Suprapubic skin (tissue), 4 donors: ENCODE measurements at regions not wholly inside any gene's neighbourhood (a gene's known extent, or its start where the extent isn't known, plus 50 kb on each side); places are given as distances from the start of the nearest gene placed in this dataset.

Source experiments
- DNase-seq, 2 donors: peaks; one replicate each; pipeline ENCODE4 v3.0.0-alpha.2; 2019; ENCODE audit warnings: low spot score in 2 of 2
- H3K27ac ChIP-seq: fragments of 200-600 bp; sonication (generic); one replicate; pipeline ENCODE4 v1.5.1; 2019
- H3K27me3 ChIP-seq: fragments of 200-600 bp; sonication (generic); one replicate; pipeline ENCODE4 v1.5.1; 2019
- H3K36me3 ChIP-seq: fragments of 200-600 bp; sonication (generic); one replicate; pipeline ENCODE4 v1.5.1; 2019
- H3K4me1 ChIP-seq: fragments of 200-600 bp; sonication (generic); one replicate; pipeline ENCODE4 v1.5.1; 2019
- H3K4me3 ChIP-seq: fragments of 200-600 bp; sonication (generic); one replicate; pipeline ENCODE4 v1.5.1; 2019; ENCODE audit warnings: mild to moderate bottlenecking
- H3K9me3 ChIP-seq: fragments of 200-600 bp; sonication (generic); one replicate; pipeline ENCODE4 v1.5.1; 2019
- EP300 ChIP-seq: sonication (generic); formaldehyde crosslinking; IDR thresholded peaks from one replicate; pipeline ENCODE4 v1.6.1; 2017; ENCODE audit warnings: antibody characterized with exemption
- POLR2A ChIP-seq, 2 donors: fragments of 450-650 bp; IDR thresholded peaks; one replicate each; pipeline ENCODE4 v1.6.1; 2017; ENCODE audit warnings: antibody characterized with exemption in 2 of 2, mild to moderate bottlenecking in 2 of 2, moderate library complexity in 2 of 2
- POLR2AphosphoS5 ChIP-seq, 3 donors: sonication (generic); formaldehyde crosslinking; IDR thresholded peaks; one replicate each; pipeline ENCODE4 v1.6.1; 2017; ENCODE audit warnings: antibody characterized with exemption in 3 of 3
- WGBS: methylation state at CpG from one replicate; pipeline ENCODE4 v1.1.5; 2018; 5-methylcytosine and 5-hydroxymethylcytosine counted together
- TF ChIP-seq, protein P1 (sequence below), 2 donors: fragments of 200-600 bp in 1 of 2; fragments of 450-650 bp in 1 of 2; sonication (generic) in 1 of 2; IDR thresholded peaks; one replicate each; pipeline ENCODE4 v1.5.1; 2016 to 2019; ENCODE audit warnings: antibody characterized with exemption in 2 of 2, mild to moderate bottlenecking in 1 of 2, moderate library complexity in 1 of 2

- H3K4me3 ChIP-seq = no peak overlapping the region
- H3K27me3 ChIP-seq = no peaks in the 10 kb centered on the region
- H3K4me1 ChIP-seq = no peaks in the 10 kb centered on the region
- no peak overlapping the region for H3K27ac ChIP-seq
- no peaks in the 10 kb centered on the region for H3K9me3 ChIP-seq
- DNase-seq = no peak
- no peak for TF ChIP-seq EP300
- TF ChIP-seq, protein P1, sequence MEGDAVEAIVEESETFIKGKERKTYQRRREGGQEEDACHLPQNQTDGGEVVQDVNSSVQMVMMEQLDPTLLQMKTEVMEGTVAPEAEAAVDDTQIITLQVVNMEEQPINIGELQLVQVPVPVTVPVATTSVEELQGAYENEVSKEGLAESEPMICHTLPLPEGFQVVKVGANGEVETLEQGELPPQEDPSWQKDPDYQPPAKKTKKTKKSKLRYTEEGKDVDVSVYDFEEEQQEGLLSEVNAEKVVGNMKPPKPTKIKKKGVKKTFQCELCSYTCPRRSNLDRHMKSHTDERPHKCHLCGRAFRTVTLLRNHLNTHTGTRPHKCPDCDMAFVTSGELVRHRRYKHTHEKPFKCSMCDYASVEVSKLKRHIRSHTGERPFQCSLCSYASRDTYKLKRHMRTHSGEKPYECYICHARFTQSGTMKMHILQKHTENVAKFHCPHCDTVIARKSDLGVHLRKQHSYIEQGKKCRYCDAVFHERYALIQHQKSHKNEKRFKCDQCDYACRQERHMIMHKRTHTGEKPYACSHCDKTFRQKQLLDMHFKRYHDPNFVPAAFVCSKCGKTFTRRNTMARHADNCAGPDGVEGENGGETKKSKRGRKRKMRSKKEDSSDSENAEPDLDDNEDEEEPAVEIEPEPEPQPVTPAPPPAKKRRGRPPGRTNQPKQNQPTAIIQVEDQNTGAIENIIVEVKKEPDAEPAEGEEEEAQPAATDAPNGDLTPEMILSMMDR (IDR thresholded peaks at IDR 0.05) = no peak
- TF ChIP-seq POLR2AphosphoS5 (IDR thresholded peaks at IDR 0.05) = no peak
- no peak for TF ChIP-seq POLR2A (IDR thresholded peaks at IDR 0.05)
- WGBS = 96% methylated on average over 5 of the region's 5 CpGs
- H3K36me3 ChIP-seq = no peaks in the 10 kb centered on the region
These were observed 189.8 kb downstream of the INSIG2 start for GRCh38 chr2:118278046-118278445.

- no peak for TF ChIP-seq POLR2A (IDR thresholded peaks at IDR 0.05)
- TF ChIP-seq EP300 = no peak
- TF ChIP-seq POLR2AphosphoS5 (IDR thresholded peaks at IDR 0.05) = no peak
- TF ChIP-seq, protein P1 (IDR thresholded peaks at IDR 0.05) = no peak
- no peak overlapping the region for H3K4me3 ChIP-seq
- no peak overlapping the region for H3K27ac ChIP-seq
- H3K4me1 ChIP-seq = no peaks in the 10 kb centered on the region
- no peaks in the 10 kb centered on the region for H3K36me3 ChIP-seq
- no peaks in the 10 kb centered on the region for H3K9me3 ChIP-seq
- peaks cover 6% of the 10 kb centered on the region for H3K27me3 ChIP-seq
- 74% methylated on average over 4 of the region's 4 CpGs for WGBS
- DNase-seq = no peak
These were observed 186.7 kb downstream of the INSIG2 start for GRCh38 chr2:118274841-118275510.

GRCh38 chr2:118272391-118272790 lies 184.1 kb downstream of the INSIG2 start:
- H3K36me3 ChIP-seq = no peaks in the 10 kb centered on the region
- H3K4me3 ChIP-seq = no peak overlapping the region
- TF ChIP-seq, protein P1 (IDR thresholded peaks at IDR 0.05) = no peak
- TF ChIP-seq POLR2AphosphoS5 (IDR thresholded peaks at IDR 0.05) (no peak), POLR2A (IDR thresholded peaks at IDR 0.05) (no peak), EP300 (no peak)
- no peak for DNase-seq
- H3K4me1 ChIP-seq = no peaks in the 10 kb centered on the region
- WGBS = 88% methylated on average over 5 of the region's 5 CpGs
- H3K27ac ChIP-seq = no peak overlapping the region
- H3K9me3 ChIP-seq = no peaks in the 10 kb centered on the region
- peaks cover 6% of the 10 kb centered on the region for H3K27me3 ChIP-seq

DNA sequence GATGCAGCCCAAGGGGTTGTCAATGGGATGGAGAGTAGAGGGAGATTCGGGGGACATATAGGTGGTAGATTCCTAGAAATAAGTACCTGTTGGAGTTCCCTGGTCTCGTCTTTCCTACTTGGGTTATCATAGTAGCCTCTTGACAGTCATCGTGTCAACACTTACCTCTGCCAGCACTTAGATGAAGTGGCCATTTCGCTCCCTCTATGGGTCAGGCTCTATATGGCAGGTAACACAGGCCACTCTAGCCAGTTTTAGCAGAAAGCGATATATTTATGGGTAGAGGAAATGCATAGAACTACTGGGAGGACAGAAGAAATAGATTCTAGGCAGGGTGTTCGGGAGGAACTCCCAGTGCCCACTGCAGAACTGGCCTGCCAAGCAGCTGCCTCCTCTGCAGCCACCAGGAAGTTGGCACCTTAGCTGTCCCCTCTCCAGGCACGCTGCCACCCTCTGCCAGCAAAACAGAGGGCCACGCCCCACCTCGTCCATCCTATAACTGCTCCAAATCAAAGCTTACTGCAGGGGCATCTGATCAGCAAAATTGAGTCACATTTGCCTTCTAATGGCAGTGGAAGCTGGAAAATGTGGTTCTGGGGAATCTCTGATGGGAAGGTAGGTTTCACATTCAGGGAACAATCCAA lies 181.3 kb downstream of the INSIG2 start:
- TF ChIP-seq POLR2AphosphoS5 (IDR thresholded peaks at IDR 0.05) = no peak
- no peak overlapping the region for H3K4me3 ChIP-seq
- H3K27ac ChIP-seq = no peak overlapping the region
- no peaks in the 10 kb centered on the region for H3K9me3 ChIP-seq
- DNase-seq = no peak
- H3K36me3 ChIP-seq = no peaks in the 10 kb centered on the region
- H3K27me3 ChIP-seq = peaks cover 6% of the 10 kb centered on the region
- no peaks in the 10 kb centered on the region for H3K4me1 ChIP-seq
- WGBS = 84% methylated on average over 8 of the region's 9 CpGs

GRCh38 chr2:118268268-118268667 lies 180.0 kb downstream of the INSIG2 start:
- no peak for DNase-seq
- H3K9me3 ChIP-seq = no peaks in the 10 kb centered on the region
- H3K27me3 ChIP-seq = peaks cover 6% of the 10 kb centered on the region
- no peaks in the 10 kb centered on the region for H3K36me3 ChIP-seq
- H3K4me3 ChIP-seq = no peak overlapping the region
- H3K27ac ChIP-seq = no peak overlapping the region
- WGBS = 65% methylated on average over 5 of the region's 5 CpGs
- TF ChIP-seq, protein P1 (IDR thresholded peaks at IDR 0.05) = no peak
- TF ChIP-seq POLR2A (IDR thresholded peaks at IDR 0.05) (no peak), POLR2AphosphoS5 (IDR thresholded peaks at IDR 0.05) (no peak), EP300 (no peak)
- no peaks in the 10 kb centered on the region for H3K4me1 ChIP-seq
